GM21390 (cell line): ENCODE measurements at regions not wholly inside any gene's neighbourhood (a gene's known extent, or its start where the extent isn't known, plus 50 kb on each side); places are given as distances from the start of the nearest gene placed in this dataset.

Experiments used
- ATAC-seq: cut with Tn5 transposase; IDR thresholded peaks from one replicate; pipeline ENCODE4 v1.9.1; 2021; ENCODE audit not compliant: unreplicated experiment

DNA sequence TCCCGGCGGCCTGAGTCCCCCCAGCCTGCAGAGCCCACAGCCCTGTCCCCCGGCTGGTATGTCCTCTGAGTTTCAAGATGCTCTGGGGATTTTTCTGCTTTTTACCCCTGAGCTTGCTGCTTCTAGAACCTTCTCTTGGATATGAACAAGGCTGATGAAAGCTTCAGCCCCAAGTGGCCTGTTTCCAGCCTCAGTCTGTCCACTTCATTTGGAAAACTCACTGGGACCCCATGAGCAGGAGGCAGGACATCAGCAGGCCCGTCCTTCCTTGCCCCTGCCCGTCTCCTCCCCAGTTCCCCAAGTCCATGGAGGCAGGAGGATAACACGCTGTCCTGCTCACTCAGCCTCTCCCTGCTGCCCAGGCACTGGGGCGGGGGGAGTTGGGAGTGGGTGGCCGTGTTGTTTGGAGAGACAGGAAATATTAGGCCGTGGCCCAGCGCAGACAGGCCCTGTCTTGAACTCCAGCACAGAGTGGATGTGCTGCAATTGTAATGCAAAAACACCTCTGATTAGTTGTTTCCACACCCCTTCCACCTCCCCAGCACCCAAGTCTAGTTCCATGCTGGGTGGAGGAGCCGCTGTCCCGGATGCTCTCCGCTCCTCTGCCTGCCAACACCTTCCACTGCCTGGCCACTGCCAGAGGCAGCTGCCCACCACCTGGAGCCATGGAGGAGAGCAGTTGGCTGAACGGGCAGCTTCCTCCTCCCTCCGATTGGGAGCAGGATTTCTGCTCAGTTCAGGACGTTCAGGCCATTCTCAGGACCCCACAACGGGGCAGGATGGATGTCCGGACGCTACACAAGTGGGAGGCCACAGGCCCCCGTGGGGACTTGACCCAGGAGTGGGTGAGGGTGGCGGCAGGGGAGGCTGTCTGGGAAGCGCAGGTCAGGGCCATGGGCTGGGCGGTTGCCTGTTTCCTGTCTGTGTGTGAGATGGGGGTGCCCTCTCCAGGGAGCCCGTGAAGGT lies 216.9 kb upstream of the GSE1 start:
- no peak for ATAC-seq

DNA sequence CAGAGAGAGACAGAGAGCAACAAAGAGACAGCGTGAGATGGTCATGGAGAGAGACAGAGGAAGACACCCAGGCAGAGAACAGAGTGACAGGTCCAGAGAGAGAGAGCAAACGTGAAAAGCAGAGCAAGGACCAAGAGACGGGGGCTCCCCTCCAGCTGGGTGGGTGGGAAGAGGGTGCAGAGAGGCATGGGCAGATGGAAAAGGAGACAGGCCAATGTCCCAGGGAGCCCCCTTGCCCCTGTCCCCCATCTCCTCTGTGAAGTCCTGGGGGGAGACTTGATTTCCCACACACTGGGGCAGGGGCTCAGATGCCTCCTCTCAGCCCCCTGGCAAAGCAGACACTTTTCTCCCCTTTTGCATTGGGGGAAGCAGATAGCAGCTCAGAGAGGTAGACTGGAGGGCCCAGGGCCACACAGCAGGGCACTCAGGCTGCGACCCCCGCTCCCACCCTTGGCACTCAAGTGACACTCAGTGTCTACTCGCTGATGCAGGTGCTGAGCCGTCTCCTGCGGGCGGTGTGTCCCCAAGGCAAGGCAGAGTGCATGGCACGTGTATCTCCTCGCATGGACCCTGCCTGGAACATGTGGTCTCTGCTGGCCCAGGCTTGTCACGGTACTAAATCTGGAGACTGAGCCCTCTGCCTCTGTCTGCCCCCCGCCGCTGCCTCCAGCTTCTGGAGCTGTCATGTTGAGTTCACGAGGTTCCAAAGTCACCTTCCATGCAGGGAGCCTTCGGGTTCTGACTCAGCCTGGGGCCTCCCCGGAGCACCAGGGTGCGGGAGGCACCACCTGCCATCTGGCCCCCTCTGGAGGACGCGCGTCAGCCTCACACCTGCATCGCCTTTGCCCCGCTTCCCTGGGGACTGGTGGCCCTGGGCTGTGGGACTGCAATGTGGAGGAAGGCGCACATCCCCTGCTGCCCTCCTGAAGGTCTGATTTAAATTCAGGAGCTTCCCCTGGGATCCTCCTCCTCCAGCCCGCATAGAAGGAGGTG lies 215.9 kb upstream of the GSE1 start:
- ATAC-seq = no peak

DNA sequence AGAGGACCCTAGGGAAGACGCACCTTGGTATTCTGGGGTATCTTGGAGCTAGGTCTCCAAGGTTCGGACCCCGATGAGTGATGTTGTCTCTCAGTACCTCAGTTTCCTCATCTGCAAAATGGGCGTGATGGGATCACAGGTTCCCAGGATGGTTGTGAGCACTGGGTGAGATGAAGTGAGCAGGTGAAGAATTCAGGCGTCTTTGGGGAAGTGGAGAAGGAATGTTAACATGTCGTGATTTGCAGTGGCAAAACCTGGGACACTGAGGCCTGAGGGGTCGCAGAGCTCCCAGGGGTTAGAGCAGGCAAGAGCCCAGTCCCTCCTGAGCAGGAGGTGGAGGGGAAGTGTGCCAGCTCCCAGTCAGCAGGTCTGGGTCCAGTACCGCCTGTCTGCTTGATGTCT lies 215.1 kb upstream of the GSE1 start:
- ATAC-seq = no peak

DNA sequence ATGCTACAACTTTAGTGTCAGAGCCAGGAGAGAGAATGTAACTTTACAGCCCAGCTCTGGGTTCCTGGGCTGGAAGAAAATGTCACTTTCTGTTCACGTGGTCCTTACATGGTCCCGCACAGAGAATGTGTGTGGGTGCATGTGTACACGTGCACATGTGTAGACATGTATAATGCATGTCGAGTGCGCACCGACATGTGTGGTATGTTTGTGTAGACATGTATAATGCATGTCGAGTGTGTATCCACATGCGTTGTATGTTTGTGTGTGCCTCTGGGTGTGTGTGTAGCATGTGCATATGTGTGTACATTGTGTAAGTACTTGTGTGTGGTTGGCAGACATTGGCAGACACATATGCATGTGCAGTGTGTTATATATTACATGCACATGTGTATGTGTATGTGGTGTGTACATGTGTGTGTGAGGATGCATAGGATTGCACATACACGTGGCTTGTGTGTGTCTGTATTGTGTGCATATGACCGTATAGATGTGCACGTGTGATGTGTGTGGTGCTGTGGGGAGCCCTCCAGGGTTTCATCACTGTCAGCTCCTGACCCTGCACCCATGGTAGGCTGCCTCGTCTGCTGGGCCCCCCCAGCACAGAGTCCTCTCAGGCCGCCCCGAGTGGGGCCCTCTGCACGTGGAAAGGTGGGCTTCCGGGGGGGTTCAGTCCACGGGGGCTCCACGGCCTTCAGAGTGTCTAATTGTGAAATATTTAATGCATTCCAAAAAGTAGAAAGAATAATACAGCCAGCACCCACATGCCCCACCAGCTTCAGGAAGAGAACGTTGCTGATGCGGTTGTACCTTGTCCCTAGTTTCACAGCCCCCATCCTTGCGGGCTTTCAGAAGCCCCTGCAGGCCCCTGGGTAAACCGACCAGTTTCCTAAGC lies 214.2 kb upstream of the GSE1 start:
- no peak for ATAC-seq

DNA sequence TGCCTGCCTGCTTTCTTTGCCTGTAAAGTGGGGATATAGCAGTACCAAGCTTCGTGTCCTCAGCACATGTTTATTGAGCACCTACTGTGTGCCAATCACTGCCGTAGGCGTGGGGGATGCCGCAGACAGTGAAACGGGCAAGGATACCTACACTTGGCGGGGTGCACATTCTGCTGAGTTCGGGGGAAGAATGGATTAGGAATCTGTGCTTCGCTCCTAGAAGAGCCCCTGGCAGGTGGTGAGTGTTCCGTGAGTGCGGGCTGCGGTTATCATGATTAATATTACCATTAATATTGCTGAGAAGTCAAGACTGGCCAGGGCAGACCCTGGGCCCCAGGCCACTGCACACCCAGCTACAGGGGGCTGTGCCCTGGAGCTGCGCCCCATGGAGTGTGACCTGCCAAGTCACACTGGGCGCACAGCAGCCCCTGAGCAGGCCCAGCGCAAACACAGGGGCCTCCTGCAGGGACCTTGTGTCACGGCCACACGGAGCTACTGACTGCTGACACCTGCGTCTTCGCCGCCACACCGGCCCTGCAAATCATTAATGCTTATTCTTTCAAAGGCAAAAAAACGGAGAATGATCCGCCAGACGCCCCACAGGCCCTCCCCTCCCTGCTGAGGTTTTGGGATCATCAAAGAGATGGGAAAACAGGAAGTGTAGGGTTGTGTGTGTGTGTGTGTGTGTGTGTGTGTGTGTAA lies 213.4 kb upstream of the GSE1 start:
- ATAC-seq = no peak

DNA sequence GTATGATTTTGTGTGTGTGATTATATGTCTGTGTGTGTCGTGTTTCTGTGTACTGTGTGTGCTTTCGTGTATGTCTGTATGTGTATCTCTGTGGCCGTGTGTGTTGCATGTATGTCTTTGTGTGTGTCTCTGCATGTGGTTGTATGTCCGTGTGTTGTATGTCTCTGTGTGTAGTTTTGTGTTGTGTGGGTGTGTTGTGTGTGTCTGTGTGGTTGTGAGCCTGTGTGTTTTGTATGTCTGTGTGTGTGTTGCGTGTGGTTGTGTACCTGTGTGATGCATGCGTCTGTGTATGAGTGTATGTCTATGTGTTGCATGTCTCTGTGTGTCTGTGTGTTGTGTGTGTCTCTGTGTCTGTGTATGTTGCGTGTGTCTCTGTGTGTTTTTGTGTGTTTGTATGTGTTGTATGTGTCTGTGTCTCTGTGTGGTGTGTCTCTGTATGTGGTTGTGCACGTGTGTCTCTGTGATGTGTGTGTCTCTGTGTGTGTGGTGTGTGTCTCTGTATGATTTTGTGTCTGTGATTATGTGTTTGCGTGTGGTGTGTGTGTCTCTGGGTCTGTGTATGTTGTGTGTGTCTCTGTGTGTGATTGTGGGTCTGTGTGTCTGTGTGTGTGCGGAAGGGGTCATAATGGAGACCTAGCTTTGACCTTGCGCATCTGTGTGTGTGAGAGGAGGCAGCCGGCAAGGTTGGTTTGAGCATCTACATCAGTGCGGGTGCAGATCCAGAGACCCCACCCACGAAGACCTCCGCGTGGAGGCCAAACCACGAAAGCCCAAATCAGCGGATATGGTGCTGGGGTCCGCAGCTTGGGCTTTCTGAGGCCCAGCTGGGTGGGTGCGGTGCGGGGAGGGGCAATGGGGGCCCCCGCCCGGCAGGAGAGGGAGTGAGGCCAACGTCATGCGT lies 212.6 kb upstream of the GSE1 start:
- ATAC-seq = no peak

DNA sequence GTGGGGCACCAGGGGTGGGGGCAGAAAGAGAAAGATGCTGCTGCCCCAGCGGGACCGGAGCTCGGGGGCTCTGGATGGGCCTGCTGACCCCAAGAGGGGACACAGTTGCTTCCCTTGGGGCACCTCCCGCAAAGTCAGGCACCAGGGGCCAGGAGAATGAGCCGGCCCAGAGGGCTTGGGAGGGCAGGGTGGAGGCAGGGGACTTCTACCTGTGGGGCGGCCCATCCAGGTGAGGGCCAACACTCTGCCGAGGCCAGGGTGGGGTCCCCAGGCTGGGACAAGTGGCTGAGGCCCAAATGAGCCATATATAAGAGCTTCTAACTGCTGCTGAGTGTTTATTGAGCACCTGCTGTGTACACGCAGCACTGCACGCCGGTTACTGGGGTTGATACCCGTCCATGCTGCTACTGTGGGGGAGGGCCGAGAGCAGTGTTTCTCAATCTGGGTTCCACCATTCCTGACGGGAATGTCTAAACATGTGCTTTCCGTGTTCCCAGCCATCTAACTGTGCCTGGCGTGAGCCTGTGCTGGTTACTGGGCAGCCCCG lies 211.7 kb upstream of the GSE1 start:
- no peak for ATAC-seq

DNA sequence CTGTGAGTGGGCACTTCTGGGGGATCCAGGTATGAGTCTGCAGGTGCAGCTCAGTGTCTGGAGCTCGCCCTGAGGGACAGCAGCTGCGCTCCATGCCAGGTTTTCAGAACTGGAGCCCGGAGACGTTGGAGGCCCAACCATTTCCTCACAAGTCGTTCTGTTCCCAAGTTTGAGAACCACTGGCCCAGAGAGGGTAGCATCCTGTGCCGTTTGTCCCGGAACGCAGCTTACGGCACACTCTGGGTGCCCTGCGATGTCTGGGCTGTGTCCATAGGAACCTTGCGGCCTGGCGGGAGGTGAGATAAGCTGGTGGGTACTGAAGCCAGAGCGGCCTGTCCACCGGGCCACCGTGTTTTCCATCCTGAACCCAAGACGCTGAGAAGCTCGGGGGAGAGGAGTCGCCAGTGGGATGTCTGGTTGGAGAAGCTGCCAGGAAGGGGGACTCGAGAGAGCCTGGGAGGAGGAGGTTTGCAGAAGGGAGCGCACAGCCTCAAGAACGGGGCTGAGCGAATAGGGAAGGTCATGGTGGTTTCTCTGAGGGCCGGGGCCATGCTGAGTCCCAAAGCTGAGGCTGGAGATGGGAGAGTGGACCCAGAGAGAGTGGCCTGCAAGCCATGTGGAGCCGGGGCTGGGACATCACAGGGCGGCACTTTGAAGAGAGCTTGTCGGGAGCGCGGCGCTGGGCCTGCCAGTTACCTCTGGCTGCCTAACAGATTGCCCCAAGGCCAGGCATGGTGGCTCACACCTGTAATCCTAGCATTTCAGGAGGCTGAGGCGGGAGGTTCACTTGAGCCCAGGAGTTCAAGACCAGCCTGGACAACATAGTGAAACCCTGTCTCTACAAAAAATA lies 211.0 kb upstream of the GSE1 start:
- no peak for ATAC-seq

DNA sequence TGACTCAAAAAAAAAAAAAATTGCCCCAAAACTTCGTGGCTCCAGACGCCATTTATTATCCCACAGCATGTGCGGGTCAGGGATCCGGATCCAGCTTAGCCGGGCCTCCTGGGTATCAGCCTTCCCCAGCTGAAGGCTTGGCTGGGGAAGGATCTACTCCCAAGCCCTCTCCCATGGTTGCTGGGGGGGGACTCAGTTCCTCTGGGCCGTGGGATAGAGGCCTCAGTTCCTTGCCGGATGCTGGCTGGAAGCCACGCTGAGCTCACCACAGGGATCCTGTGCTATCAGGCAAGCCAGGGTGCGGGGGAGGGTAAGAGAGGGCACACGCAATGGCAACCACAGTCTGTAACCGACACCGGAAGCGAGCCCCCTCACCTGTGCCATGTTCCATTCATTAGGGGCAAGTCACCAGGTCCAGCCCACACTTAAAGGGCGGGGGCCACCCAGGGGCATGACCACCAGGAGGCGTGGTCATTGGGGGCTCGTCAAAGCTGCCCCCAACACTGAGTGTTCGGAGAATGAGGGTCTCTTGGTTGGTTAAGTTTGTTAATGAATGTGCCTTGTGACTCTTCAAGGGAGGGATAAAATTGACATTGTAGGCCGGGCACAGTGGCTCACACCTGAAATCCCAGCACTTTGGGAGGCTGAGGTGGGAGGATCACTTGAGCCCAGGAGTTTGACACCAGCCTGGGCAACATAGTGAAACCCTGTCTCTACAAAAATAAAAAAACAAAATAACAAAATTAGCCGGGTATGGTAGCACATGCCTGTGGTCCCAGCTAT lies 210.0 kb upstream of the GSE1 start:
- ATAC-seq = no peak

DNA sequence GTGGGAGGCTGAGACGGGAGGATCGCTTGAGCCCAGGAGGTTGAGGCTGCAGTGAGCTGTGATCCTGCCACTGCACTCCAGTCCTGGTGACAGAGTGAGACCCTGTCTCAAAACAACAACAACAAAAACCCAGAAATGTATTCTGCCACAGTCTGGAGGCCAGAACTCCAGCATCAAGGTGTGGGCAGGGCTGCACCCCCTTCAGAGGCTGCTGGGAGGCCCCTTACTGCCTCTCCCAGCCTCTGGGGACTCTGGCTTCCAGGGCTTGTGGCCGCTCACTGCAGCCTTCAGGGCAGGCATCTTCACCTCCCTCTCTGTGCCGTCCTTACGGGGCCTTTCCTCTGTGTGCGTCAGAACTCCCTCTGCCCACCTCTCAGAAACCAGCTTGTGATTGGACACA lies 209.4 kb upstream of the GSE1 start:
- no peak for ATAC-seq

DNA sequence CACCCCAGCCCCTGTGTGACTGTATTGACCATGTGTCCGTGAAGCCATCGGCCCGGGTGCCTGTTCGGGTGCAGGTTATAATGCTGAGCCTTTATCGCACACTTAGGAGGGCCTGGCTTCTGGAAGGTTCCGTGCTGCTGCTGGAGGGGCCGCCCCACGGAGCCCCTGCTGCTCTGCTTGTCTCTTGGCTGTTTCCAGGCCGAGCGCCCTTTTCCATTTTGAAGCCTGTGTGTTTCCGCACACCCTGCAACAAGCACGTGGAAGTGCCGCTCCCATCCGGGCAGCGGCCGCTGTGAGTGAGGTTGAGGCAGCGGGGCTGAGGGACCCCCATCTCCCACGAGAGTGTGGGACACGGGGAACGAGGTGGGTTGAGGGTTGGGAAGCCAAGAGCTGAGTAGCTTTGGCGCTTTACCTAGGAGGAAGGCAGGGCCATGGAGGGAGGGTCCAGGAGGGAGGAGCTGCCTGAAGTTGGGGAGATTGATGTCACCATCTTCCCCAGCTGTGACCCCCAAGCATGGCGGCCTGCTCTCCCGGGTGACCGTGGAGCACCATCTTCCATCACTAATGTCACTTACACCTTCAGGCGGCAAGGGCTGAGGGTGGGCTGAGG lies 200.1 kb upstream of the GSE1 start:
- ATAC-seq = no peak

DNA sequence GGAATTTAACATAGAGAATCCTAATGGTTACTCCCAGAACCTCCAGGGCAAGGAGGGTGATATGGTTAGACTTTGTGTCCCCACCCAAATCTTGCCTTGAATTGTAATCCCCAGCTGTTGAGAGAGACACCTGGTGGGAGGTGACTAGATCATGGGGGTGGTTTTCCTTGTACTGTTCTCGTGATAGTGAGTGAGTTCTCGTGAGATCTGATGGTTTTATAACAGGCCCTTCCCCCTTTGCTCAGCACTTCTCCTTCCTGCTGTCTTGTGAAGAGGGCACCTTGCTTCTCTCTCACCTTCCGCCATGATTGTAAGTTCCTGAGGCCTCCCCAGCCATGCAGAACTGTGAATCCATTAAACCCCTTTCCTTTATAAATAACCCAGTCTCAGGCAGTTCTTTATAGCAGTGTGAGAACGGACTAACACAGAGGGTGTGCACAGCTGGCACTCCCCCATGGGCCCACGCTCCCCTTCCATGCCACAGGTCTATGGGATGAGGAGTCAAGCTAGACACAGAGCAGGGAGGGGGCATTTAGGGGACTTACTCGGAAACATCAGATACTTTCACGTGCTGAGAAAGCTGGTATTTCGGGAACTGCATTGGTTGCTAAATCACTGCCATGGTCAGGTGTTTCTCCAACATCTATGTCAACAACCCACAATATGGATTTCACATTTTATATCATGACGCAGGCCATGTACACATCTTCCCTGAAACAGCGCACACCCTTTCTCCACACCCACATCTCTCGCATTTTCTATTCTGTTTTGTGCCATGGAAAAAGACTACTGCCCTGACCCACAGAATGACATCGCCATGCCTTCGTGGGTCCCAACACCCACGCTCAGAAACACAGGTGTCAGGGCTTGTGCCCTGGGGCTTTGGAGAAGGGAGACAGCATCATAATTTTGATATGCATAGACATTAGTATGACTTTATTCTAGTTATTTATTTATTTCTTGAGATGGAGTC lies 199.1 kb upstream of the GSE1 start:
- ATAC-seq = no peak

DNA sequence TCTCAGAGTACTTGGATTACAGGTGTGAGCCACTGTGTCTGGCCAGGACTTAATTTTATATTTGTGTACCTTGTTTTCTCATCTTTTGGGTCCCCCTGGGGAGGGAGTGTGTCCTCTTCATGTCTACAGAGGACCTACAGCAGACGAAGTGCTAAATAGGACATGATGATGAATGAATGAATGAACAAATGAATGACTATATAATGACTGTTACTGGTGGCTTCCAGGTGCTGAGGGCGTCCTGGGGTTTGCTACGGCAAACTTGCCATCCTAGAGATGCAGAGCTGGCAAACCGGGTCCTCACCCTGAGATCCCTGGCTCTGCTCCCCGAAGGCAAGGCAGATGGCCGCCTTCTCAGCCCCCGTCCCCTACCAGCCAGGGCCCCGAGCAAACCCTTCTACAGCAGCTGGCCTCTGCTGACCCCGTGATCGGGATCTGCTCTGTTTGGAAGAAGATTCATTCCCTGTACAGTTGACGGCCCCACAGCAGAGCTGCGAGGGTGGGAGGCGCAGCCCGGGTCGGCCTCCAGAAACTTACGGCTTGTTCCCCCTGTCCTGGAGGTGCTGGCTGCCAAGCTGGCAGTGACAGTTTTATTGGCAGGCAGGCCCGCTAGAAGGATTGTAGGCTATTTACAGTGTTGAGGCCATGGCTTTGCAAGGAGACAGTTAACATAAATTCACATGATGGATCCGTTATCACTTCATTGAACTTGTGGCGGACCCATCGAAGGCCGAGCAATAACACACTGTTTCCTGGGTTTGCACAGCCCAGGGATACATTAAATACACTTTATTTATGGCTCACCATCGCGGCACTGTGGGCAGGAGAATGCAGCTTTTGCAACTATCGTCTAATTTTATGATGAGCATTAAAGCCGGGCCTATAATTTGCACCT lies 197.7 kb upstream of the GSE1 start:
- ATAC-seq = no peak
